HS-27A (cell line): ENCODE measurements at regions not wholly inside any gene's neighbourhood (a gene's known extent, or its start where the extent isn't known, plus 50 kb on each side); places are given as distances from the start of the nearest gene placed in this dataset.

Experiments used
- DNase-seq: peaks from one replicate; pipeline ENCODE4 v3.0.0-alpha.2; 2012; ENCODE audit warnings: low read depth, missing footprints

DNA sequence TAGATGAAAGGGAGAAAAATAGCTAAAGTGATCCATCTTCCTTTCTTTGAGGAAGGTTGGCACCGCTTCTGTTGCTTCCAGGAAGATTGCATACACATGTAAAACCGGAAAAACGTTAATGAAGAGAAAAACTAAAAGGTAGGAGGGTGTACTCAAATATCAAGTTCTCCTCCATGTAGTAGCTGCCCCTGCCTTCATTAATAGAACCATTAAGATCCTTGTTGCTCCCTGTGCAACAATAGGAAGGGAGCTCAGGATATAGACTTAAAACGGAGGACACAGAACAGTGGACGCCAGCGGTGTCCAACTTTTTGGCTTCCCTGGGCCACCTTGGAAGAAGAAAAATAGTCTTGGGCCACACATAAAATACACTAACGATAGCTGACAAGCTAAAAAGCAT is 118.9 kb downstream of the TMEM174 start:
- no peak for DNase-seq

DNA sequence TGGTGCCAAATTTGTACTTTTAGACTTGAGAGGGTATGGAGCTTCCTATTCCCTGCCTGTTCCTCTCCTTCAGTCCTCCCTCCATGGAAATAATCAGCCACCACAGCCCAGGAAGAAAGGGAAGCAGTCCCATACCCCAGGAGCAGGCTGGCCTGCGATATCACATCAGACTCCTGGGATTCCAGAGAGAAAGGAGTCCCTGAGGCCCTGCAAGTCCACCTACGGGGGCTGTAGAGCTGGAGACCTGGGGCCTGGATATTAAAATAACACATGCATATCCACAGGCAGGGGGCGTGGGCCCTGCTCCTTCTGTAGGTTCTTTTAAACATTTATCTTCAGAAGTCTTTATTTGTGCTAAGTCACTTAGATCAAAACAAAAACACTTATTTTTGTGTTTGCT is 117.2 kb downstream of the TMEM174 start:
- no peak for DNase-seq

DNA sequence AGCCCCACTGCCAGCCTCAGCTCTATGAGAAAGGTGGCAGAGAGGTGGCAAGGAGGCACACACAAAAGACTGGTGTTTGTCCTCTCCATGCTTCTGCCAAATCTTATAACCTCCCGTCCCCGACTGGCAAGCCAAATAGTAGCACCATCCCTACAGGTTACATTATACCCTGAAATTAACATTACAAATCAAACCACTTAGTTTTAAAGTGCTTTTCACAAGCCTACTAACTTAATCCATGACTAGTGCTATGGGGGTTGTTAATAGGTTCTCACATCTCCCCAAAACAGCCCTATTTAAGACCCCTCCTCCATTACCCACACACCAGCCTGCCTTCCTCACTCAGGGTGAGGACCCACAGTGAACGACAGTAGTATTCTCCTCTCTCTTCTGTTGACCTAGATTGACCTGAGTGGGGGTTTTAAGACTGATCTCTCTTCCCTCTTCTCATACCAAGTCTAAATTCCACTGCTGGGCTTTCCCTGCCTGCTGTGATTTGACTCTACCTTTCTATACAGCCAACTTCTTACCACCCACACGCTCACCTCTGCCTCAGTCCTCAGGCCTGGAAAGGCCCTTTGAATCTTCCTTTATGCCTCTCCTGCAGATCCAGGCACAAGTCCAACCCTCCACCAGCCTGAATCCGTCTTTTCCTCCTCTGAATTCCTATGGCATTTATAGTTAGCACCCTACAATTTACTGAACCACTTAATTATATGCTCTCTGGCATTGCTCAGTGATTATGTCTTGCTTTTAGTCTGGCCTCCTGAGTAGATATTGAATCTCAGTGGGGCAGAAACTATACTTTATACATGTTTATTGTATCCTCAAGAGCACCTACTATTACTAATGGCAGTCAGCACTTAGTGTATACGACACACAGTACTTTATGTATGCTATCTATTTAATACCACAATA is 116.1 kb downstream of the TMEM174 start:
- no peak for DNase-seq

DNA sequence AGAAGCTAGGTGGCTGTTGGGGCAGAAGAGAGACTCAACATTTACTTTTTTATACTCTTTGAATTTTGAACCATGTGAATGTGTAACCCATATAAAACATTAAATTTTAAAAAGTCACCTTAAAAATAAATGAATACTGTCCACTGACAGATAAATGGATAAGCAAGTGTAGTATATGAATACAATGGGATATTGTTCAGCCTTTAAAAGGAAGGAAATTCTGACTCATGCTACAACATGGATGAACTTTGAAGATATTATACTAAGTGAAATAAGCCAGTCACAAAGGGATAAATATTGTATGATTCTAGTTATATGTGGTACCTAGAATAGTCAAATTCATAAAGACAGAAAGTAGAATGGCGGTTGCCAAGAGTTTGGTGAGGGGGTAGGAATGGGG is 113.9 kb downstream of the TMEM174 start:
- DNase-seq, result no peak

DNA sequence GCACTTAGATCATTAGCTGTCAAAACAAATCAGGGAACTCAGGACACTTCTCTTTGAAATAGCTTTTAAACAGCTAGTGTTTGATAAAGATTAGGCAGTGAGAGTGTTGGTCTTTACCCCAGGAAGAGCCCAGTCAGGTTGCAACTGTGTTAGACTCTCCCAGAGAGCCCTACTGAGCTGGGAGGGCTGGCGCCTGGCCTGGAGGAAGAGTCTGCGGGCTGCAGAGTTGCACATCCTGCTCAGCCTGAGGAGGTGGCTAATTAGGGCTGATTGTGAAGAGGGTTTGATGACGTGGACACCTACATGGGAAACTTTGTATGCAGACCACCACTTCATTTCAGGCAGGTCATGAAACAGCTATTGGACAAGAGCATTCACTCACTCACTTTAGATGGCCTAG is 112.0 kb downstream of the TMEM174 start:
- no peak for DNase-seq

DNA sequence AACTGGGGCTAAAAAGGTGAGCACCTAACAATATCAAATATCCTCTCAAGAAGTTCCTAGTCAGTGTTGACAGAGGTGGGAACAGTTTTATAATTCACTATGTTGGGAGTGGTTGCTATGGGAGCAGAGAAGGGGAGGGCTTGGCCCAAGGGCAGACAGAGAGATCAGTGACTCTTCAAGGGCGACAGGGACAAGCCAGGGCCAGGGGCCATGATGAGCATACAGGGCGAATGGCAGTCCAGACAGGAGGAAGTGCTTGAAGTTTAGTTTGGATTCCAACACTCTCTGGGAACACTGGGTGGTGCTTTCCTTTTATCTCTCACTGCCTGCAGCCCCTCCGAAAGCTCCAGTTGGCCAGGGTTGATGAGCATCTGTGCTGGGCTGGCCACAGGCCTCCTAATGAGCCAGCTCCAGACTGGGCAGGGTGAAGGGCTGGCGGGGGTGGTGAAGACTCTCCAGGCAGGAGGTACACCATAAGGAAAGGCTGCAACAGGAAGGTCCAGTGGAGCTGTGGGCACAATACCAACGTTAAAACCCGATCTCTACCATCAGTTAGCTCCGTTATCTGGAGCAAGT is 111.3 kb downstream of the TMEM174 start:
- DNase-seq, result no peak

DNA sequence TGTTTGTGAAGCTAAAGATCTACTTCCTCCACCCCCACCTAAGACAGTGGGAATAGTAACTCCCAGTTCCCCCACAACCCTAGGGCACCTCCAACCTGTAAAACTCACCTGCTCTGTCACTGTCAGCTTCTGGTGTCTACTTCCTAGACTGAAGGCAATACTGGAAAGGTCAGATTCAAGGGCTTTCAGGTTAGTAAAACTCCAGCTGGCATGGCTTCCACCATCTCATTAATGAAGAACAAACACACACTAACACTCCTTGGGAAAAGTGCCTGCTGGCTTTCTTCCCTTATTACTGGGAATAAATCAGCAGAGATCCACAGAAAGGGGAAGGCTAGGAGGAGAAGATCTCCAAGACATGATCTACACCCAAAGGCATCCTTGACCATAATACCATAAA is 109.9 kb downstream of the TMEM174 start:
- no peak for DNase-seq

DNA sequence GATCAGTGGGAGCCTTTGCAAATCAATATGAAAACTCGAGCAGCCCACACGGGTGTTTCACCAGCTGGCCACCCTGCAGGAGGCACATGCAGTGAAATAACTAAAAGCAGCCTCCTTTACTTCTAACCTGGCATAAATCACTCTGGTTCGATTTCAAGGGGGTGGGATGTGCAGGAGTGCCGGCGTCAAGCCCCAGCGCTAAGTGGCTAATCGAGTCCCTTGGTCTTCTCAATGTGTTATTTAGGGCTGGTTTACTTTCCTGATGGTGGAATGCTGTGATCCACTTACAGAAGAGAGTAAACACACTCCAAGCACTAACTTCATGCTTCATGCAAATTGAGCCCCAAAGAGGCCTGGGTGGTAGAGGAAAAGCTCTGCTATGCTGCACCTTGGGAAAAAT is 109.4 kb downstream of the TMEM174 start:
- no peak for DNase-seq

DNA sequence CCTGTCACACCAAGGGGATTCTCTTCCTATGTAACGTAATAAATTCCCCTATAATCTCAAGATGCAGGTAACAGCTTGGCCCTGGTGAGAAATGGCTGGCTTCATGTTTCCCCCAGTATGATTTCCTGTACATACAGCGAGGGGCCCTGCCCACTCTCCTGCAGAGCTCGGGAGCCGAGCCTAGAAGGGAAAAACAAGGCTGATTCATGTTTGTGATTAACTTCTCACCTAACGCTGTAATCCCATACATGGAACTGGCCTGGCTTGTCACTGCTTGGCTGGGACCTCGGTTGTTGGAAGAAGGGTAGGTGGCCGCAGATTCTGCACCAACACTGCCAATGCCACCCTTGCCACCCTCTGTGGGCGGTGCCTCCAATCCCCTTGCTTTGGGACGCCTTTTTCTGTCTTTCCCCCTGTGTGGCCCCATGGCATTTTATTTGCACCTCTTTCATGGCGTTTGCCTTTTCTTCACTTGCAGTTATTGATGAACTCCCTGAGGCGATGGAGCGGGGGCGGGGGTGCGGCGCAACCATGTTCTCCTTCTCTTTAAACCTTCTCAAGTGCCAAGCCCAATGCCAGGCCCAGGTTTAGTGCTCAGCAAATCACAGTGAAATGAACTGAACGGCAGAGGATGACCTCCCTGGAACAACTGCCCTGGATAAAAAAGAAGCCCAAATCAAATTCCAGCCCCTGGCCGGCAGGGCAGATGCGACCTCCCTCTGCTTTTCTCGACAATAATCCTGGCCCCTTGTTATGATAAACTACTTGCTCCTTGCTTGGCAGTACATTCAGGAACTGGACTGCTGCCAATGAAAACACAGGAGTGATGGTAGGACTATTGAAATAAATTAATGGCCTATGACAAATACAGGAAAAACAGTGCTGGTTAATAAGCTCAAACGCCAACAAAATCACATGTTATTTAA is 108.1 kb downstream of the TMEM174 start:
- DNase-seq, result peak; percentile 34

DNA sequence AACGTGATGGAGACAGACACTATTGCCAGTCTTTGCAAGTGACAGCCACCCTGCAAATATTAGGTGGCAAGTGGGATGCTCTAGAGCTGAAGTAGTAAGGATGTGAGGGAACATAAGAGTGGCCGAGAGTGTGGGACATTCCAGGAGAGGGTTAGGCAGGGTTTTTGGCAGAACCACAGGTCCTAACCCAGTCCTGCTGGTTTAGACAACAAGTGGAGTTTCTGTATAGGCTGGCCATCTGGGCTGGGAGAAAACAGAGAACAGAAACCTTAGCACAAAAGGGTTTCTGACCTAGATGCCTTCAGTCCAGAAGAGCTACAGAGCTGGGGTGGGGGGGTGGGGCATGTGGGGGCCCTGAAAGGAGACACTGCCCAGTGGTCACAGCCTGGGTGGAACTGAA is 107.4 kb downstream of the TMEM174 start:
- DNase-seq, result no peak

DNA sequence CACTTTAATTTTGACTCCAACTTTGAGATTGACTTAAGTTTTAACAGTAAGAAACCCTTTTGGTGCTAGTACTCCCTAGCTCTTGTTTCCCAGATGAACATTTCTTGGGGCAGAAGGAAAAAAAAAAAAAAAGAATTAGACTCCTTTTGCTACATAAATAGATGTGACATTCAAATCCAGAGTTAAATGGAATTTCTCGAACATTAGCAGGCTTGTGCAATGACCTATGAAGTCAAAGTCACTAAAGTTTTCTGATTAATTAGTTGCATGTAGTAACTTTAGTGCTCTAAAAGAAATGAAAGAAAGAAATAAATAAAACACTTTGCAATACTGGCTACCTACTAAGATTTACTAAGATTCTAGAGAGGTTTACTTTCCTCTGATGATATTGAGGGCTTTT is 106.8 kb downstream of the TMEM174 start:
- no peak for DNase-seq

DNA sequence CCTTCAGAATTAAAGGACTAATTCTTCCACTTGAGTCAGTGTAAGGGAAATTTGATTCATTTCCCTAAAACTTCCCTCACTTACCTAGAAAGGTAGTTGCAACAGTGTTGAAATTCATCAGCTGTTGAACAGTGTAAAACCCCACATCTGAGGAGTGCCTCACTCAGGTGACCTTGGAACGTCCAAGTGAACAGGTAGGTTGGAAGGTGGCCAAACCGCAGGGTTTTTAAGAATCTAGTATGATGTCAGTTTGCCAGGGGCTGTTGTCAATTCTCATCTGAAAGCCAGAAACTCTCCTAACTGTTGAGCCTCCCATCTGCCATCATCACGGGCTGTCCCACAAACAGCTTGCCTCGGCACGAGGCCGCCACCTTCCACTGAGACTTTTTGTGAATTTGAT is 105.7 kb downstream of the TMEM174 start:
- DNase-seq, result no peak

DNA sequence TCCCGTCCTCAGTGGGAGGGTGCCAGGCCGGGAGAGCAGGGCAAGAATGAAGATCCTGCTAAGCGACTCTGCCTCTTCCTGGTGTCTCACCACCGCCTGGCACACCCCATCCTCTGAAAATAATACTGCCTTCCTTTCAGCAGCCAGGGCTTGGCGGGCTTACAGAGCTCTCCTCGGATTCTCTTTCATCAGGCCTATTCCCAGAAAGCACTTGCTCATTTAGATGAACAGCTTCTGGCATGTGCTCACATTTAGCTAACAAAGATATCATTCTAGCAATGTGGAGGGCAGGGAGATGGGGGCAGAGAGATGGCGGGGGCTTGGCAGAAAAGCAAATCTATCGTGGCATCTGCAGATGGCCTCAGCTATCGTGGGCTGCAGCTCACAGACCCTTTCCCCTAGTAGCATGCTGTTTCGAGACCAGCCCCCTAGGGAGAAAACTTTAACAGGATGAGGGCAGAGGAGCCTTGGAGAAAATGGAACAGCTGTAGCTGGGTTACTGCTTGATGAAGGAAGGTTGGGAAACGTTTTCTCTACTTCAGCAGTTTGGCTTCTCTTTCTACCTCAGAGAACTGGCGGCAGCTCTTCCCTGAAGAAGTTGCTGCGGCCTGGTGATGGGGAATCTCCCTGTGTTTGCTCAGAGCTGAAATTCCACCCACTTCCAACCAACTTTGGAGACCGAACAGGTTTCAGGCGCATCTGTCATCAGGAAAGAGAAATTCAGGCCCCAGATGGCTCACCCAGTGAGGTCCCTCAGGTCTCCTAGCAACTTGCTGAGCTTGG is 102.1 kb downstream of the TMEM174 start:
- no peak for DNase-seq

DNA sequence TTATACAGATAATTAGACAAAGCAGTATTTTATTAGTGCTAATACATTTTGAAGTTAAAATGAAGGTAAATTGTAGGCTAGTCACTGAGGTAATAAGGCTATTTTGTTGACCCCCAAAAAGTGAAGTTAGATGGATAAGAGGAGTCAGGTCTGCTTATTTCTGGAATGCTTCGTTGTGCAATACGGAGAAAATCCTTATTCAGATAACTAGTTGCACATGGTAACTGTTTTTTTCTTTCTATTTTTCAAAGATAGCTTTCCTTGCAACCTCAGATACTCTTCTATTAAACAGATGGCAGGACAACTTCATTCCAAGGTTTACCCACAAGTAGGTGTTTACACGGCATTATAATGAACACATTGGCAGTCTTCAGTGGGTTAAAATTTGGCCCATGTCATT is 101.1 kb downstream of the TMEM174 start:
- no peak for DNase-seq

DNA sequence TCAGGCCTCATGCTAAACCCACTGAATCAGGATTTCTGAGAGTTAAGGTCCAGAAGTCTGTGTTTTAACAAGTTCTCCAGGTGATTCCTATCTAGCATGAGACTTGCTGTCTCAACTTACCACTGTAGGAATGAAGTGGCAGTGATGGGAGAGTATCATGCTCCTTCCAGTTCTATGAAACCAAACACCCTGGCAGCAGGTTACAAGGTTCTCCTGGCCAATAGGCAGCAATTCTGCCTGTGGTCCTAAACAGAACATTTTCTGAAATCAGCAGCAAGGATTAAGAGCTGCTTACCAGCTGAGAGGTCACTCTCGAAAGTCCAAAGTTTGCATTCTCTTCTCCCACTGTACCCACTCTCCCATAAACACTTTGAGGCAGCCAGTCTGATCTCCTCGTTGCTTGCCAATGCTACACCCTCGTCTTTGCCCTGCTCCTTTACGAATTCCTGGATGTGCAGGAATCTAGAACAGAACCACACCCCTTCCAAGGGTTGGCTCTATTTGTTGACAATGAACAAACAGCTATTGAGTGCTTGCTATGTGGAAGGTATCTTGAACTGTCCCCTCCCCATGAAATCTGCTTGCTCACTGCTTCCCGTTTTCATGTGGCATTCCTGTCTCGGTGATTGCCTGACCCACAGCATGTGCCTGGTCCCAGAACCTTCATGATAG is 100.5 kb downstream of the TMEM174 start:
- no peak for DNase-seq

DNA sequence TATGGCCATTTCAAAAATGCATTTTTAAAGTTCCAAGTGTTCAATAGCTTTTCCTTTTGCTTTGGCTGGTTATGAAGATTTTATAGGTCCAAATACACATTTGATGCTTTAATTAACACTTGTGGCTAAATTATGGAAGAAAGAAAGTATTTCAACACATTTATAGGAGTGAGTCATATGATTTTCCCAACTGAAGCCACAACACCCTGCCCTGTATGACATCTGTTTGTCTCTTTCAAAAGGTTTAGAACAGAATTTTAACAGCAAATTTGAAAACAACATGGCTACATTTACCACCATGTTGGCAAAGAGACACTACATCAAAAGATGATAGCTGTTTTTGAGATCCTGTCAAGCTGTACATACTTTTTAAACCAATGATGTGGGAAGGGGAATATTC is 99.4 kb downstream of the TMEM174 start:
- DNase-seq, result no peak

DNA sequence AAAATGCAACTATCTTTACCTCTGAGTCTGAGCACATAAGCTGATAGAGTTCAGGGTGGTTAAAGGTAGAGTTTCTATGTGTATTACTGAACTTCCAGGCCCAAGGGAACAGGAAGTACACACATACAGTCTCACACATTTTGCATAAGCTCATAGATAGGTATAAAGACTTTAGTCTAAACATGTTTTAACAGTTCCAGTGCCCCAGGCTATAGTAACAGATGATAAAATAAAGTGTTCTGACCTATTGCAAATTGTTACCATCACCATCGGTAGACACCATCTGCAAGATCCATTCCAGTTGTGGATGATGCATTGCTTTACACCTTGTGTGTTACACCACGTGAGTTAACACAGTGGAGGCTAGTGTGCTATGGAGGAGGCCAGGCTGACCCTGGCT is 95.8 kb downstream of the TMEM174 start:
- no peak for DNase-seq

DNA sequence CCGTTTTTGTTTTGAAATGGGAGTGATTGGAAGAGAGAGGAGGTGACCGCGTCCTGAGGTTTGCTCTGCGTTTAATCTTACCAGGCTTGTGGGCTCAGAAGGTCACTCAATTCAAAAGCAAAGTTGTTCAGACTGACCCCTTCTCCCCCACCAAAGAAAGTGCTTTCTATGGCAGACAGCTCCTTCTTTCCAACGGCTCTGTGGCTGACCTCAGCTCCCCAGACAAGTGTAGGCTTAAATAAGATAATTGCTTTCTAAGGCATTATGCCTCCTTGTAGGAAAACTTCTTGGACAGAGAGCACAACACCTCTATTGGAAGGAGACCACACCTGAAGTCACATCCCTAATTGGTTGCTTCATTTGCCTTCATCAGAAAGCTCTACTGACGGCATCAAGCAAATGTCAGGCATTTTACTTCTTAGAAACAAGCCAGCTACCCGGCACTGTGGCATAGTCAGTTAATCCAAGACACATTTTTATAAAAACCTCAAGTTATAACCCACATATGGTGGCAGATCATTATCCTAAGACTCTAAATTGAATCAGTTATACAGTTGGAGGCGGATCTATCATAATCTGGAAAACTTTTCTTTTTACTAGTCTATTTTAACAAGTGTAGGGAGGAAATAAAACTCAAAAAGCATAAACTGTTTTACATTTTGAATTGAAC is 94.9 kb downstream of the TMEM174 start:
- DNase-seq, result no peak

DNA sequence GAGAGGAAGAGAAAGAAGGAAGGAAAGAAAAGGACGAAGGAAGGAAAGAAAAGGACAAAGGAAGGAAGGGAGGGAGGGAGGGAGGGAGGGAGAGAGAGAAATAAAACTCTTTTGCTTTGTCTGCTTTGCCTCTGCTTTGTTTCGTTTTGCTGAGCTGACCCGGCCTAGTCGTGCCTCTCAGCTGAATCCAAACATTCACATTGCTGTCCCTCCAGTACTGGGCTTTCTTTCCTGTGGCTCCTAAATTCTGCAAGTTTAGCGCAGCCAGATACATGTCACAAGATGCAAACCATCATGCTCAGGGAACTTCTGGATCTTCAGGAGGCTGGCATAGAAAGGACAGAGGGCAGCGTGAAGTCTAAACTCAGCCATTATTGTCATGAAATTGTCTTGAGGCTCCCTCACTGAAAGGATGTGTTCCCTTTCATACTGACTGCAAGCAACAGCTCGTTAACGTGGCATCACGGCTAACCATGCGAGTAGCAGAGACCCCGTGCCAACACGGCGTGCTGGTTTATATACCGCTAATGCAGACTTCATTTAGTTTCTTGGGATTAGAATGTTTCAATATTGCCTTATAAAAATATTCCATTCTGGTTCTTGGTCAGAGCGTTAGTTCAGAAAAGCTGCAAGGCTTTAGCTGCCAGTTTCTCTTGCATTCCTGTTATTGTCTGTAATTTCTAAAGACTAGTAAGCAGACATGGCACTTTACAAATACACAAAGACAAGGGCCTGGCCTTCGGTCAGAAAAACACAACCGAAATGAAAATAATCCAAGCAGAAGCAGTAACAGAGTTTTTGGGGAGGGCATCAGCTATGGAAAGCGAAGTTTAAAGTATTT is 94.2 kb downstream of the TMEM174 start:
- no peak for DNase-seq
